ENCODE measurements at regions not wholly inside any gene's neighbourhood (a gene's known extent, or its start where the extent isn't known, plus 50 kb on each side); places are given as distances from the start of the nearest gene placed in this dataset.
"Not testable (repeated sequence)": the region's sequence is repeated elsewhere in the genome, so short reads cannot be mapped to it uniquely, and the experiment has no call there.

DNA sequence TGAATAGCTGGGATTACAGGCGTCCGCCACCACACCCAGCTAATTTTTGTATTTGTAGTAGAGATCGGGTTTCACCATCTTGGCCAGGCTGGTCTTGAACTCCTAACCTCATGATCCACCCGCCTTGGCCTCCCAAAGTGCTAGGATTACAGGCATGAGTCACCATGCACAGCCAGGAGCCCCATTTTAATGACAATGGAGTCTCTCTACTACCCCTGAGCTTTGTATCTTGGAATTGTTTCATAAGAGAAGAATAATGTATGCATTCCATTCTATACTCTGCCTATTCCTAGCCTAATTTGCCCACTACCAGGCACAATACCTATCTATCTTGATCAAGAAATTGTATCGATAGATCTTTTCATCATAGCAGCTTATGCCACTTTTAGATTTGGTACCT is 574.1 kb downstream of the HTR1A start:
- TF ChIP-seq, protein P1, sequence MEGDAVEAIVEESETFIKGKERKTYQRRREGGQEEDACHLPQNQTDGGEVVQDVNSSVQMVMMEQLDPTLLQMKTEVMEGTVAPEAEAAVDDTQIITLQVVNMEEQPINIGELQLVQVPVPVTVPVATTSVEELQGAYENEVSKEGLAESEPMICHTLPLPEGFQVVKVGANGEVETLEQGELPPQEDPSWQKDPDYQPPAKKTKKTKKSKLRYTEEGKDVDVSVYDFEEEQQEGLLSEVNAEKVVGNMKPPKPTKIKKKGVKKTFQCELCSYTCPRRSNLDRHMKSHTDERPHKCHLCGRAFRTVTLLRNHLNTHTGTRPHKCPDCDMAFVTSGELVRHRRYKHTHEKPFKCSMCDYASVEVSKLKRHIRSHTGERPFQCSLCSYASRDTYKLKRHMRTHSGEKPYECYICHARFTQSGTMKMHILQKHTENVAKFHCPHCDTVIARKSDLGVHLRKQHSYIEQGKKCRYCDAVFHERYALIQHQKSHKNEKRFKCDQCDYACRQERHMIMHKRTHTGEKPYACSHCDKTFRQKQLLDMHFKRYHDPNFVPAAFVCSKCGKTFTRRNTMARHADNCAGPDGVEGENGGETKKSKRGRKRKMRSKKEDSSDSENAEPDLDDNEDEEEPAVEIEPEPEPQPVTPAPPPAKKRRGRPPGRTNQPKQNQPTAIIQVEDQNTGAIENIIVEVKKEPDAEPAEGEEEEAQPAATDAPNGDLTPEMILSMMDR (IDR thresholded peaks at IDR 0.05; ENCODE audit: low read length): not testable (repeated sequence)
- TF ChIP-seq EZH2 (IDR thresholded peaks at IDR 0.05; ENCODE audit: borderline replicate concordance, low read length): not testable (repeated sequence)

Data from OCI-LY1 (cell line).